SK-N-SH treated with all-trans-retinoic acid at 6 μM for 48 hours (cell line): ENCODE measurements at regions not wholly inside any gene's neighbourhood (a gene's known extent, or its start where the extent isn't known, plus 50 kb on each side); places are given as distances from the start of the nearest gene placed in this dataset.

Source experiments
- ATAC-seq: fragments of 200-7000 bp; cut with Tn5 transposase; 3 replicates; pipeline ENCODE4 v1.9.1; 2020; ENCODE audit warnings: mild to moderate bottlenecking, moderate library complexity
- ARNTL ChIP-seq: fragments of 450-650 bp; formaldehyde crosslinking; IDR thresholded peaks from 2 replicates; pipeline ENCODE4 v1.5.0; 2020; ENCODE audit warnings: low read depth, mild to moderate bottlenecking, moderate library complexity, borderline replicate concordance
- CREB5 ChIP-seq: fragments of 250-450 bp; sonication (Bioruptor Pico); IDR thresholded peaks from 2 replicates; pipeline ENCODE4 v1.5.1; 2020; ENCODE audit warnings: low read depth, mild to moderate bottlenecking, moderate library complexity
- CSRNP3 ChIP-seq: fragments of 250-450 bp; sonication (Bioruptor Pico); IDR thresholded peaks from 2 replicates; pipeline ENCODE4 v1.5.1; 2021; ENCODE audit warnings: mild to moderate bottlenecking, moderate library complexity
- ESRRG ChIP-seq: fragments of 250-450 bp; sonication (Bioruptor Pico); IDR thresholded peaks from 2 replicates; pipeline ENCODE4 v1.6.1; 2021; ENCODE audit warnings: mild to moderate bottlenecking
- GLIS3 ChIP-seq: fragments of 250-450 bp; sonication (Bioruptor Pico); IDR thresholded peaks from 2 replicates; pipeline ENCODE4 v1.5.0; 2020; ENCODE audit warnings: mild to moderate bottlenecking, moderate library complexity
- ISL1 ChIP-seq: fragments of 250-450 bp; sonication (Bioruptor Pico); IDR thresholded peaks from 2 replicates; pipeline ENCODE4 v2.1.2; 2022; ENCODE audit warnings: mild to moderate bottlenecking, moderate library complexity
- OSR1 ChIP-seq: fragments of 250-450 bp; sonication (Bioruptor Pico); IDR thresholded peaks from 2 replicates; pipeline ENCODE4 v1.8.0; 2022; ENCODE audit warnings: moderate library complexity, mild to moderate bottlenecking, inconsistent platforms
- PATZ1 ChIP-seq: fragments of 250-450 bp; sonication (Bioruptor Pico); IDR thresholded peaks from 2 replicates; pipeline ENCODE4 v1.8.0; 2020; ENCODE audit warnings: mild to moderate bottlenecking, moderate library complexity, borderline replicate concordance
- POU6F1 ChIP-seq: fragments of 250-450 bp; sonication (Bioruptor Pico); IDR thresholded peaks from 2 replicates; pipeline ENCODE4 v1.8.0; 2021; ENCODE audit warnings: low read depth, mild to moderate bottlenecking, moderate library complexity, borderline replicate concordance
- PPARA ChIP-seq: fragments of 250-450 bp; sonication (Bioruptor Pico); IDR thresholded peaks from 2 replicates; pipeline ENCODE4 v1.5.0; 2020; ENCODE audit warnings: mild to moderate bottlenecking, borderline replicate concordance
- RARB ChIP-seq: fragments of 250-450 bp; sonication (Bioruptor Pico); IDR thresholded peaks from 2 replicates; pipeline ENCODE4 v1.8.0; 2021; ENCODE audit warnings: mild to moderate bottlenecking, moderate library complexity
- SNAI2 ChIP-seq: fragments of 250-450 bp; sonication (Bioruptor Pico); IDR thresholded peaks from 2 replicates; pipeline ENCODE4 v1.5.0; 2020; ENCODE audit warnings: mild to moderate bottlenecking, moderate library complexity
- TCF4 ChIP-seq: fragments of 250-450 bp; sonication (Bioruptor Pico); IDR thresholded peaks from 2 replicates; pipeline ENCODE4 v1.8.0; 2021; ENCODE audit warnings: mild to moderate bottlenecking, moderate library complexity, borderline replicate concordance
- TSHZ2 ChIP-seq: fragments of 250-450 bp; sonication (Bioruptor Pico); IDR thresholded peaks from 2 replicates; pipeline ENCODE4 v1.5.0; 2020; ENCODE audit warnings: mild to moderate bottlenecking, moderate library complexity
- ZC3H10 ChIP-seq: fragments of 250-450 bp; sonication (Bioruptor Pico); IDR thresholded peaks from 2 replicates; pipeline ENCODE4 v1.5.1; 2021; ENCODE audit warnings: mild to moderate bottlenecking, moderate library complexity
- ZFP30 ChIP-seq: fragments of 450-650 bp; formaldehyde crosslinking; IDR thresholded peaks from 2 replicates; pipeline ENCODE4 v1.5.0; 2022; ENCODE audit warnings: mild to moderate bottlenecking, moderate library complexity
- ZNF565 ChIP-seq: fragments of 450-650 bp; formaldehyde crosslinking; conservative IDR thresholded peaks from 2 replicates; pipeline ENCODE4 v1.5.0; 2020; ENCODE audit warnings: low read depth, mild to moderate bottlenecking, moderate library complexity
- ZNF70 ChIP-seq: fragments of 450-650 bp; formaldehyde crosslinking; IDR thresholded peaks from 2 replicates; pipeline ENCODE4 v1.5.0; 2020; ENCODE audit warnings: mild to moderate bottlenecking, moderate library complexity
- ZNF8 ChIP-seq: fragments of 450-650 bp; formaldehyde crosslinking; IDR thresholded peaks from 2 replicates; pipeline ENCODE4 v1.5.0; 2020; ENCODE audit warnings: mild to moderate bottlenecking, moderate library complexity

- TF ChIP-seq CREB5 = no peak
- TF ChIP-seq ZNF565 = no peak
- TF ChIP-seq PPARA (CRISPR knock-in tag) = no peak
- no peak for TF ChIP-seq PATZ1 (CRISPR knock-in tag)
- TF ChIP-seq, all 23 proteins: peak for 0
Observed at GRCh38 chr5:114822436-114822835, 347.3 kb downstream of the TRIM36 start (continued).

- TF ChIP-seq RARB (CRISPR knock-in tag) (no peak), ISL1 (CRISPR knock-in tag) (no peak), OSR1 (CRISPR knock-in tag) (no peak), PATZ1 (CRISPR knock-in tag) (no peak), ZC3H10 (CRISPR knock-in tag) (no peak), CREB5 (no peak), CSRNP3 (no peak), SNAI2 (CRISPR knock-in tag) (no peak), PPARA (CRISPR knock-in tag) (no peak), ZFP30 (CRISPR knock-in tag) (no peak), GLIS3 (no peak), TCF4 (CRISPR knock-in tag) (no peak), POU6F1 (CRISPR knock-in tag) (no peak), ZNF8 (no peak), ZNF565 (no peak), ESRRG (no peak), ARNTL (no peak), TSHZ2 (no peak), ZNF70 (no peak)
- ATAC-seq = no peak
Observed at GRCh38 chr5:114790403-114790792, 379.3 kb downstream of the TRIM36 start.
